Naive thymus-derived CD4-positive, alpha-beta T cell (primary cell): ENCODE measurements at regions not wholly inside any gene's neighbourhood (a gene's known extent, or its start where the extent isn't known, plus 50 kb on each side); places are given as distances from the start of the nearest gene placed in this dataset.

Experiments used
- ATAC-seq: fragments of 150-1000 bp; cut with Tn5 transposase; 2 replicates; pipeline ENCODE4 v1.10.0; 2021; ENCODE audit warnings: mild to moderate bottlenecking, moderate library complexity
- CTCF ChIA-PET: fragments of 350-600 bp; sonication (Branson Sonifier 250); formaldehyde crosslinking; loops from one replicate; lab custom pipeline; 2021; ENCODE audit warnings: antibody characterized with exemption; lab: Charles Lee
- POLR2A ChIA-PET: fragments of 350-600 bp; sonication (Branson Sonifier 250); formaldehyde crosslinking; loops from one replicate; lab custom pipeline; 2021; ENCODE audit warnings: antibody characterized with exemption, inconsistent platforms; lab: Charles Lee
- DNase-seq, 9 donors: peaks; one replicate each; pipeline versions ENCODE4 v3.0.0 to v3.0.0-alpha.2; 2020 to 2022; ENCODE audit warnings: mixed read lengths in 1 of 9
- H3K27ac ChIP-seq: one replicate; pipeline ENCODE4 v1.7.0; 2013; ENCODE audit warnings: mild to moderate bottlenecking, low read depth, low read length, moderate library complexity
- H3K27me3 ChIP-seq, 2 donors: one replicate each; pipeline ENCODE4 v1.7.0; 2013; ENCODE audit warnings: low read length in 2 of 2, mild to moderate bottlenecking in 2 of 2, moderate library complexity in 2 of 2; ENCODE audit not compliant: control insufficient read depth in 2 of 2, insufficient read depth in 2 of 2
- H3K36me3 ChIP-seq, 3 experiments: 1 replicate in 2 of 3; 2 replicates in 1 of 3; pipeline ENCODE4 v1.7.0; 2013; ENCODE audit warnings: low read length in 3 of 3, mild to moderate bottlenecking in 3 of 3, moderate library complexity in 1 of 3; ENCODE audit not compliant: insufficient read depth in 3 of 3, control insufficient read depth in 2 of 3
- H3K4me1 ChIP-seq, 2 donors: one replicate each; pipeline ENCODE4 v1.7.0; 2013; ENCODE audit warnings: low read length in 2 of 2, mild to moderate bottlenecking in 2 of 2, moderate library complexity in 1 of 2; ENCODE audit not compliant: control insufficient read depth in 2 of 2, insufficient read depth in 2 of 2
- H3K4me3 ChIP-seq: 2 replicates; pipeline ENCODE4 v1.7.0; 2013; ENCODE audit warnings: mild to moderate bottlenecking, low read length
- H3K9me3 ChIP-seq, 3 experiments: 1 replicate in 2 of 3; 2 replicates in 1 of 3; pipeline ENCODE4 v1.7.0; 2013; ENCODE audit warnings: low read length in 3 of 3; ENCODE audit not compliant: control insufficient read depth in 2 of 3
- H3K27ac Mint-ChIP-seq, 9 donors: one replicate each; pipeline ENCODE4 v1.8.0; 2020 to 2022; ENCODE audit warnings: mixed read lengths in 9 of 9, mild to moderate bottlenecking in 8 of 9, moderate library complexity in 5 of 9, inconsistent platforms in 2 of 9
- H3K27me3 Mint-ChIP-seq, 5 donors: one replicate each; pipeline ENCODE4 v1.8.0; 2021 to 2022; ENCODE audit warnings: mixed read lengths in 5 of 5, mild to moderate bottlenecking in 1 of 5
- H3K36me3 Mint-ChIP-seq, 5 donors: one replicate each; pipeline ENCODE4 v1.8.0; 2020 to 2022; ENCODE audit warnings: mixed read lengths in 5 of 5, mild to moderate bottlenecking in 3 of 5, inconsistent platforms in 1 of 5
- H3K4me1 Mint-ChIP-seq, 7 donors: one replicate each; pipeline ENCODE4 v1.8.0; 2020 to 2022; ENCODE audit warnings: mixed read lengths in 7 of 7, mild to moderate bottlenecking in 3 of 7, inconsistent platforms in 1 of 7
- H3K4me3 Mint-ChIP-seq, 10 donors: one replicate each; pipeline ENCODE4 v1.8.0; 2020 to 2022; ENCODE audit warnings: mild to moderate bottlenecking in 10 of 10, mixed read lengths in 10 of 10, moderate library complexity in 6 of 10, inconsistent platforms in 2 of 10
- H3K9me3 Mint-ChIP-seq, 11 donors: one replicate each; pipeline ENCODE4 v1.8.0; 2020 to 2022; ENCODE audit warnings: mixed read lengths in 11 of 11, mild to moderate bottlenecking in 4 of 11, inconsistent platforms in 1 of 11, moderate library complexity in 1 of 11
- intact Hi-C, 2 donors: fragments of 100-400 bp; cut with micrococcal nuclease; formaldehyde crosslinking; loops; one replicate each; pipeline ENCODE4 v1.15.1; 2023

DNA sequence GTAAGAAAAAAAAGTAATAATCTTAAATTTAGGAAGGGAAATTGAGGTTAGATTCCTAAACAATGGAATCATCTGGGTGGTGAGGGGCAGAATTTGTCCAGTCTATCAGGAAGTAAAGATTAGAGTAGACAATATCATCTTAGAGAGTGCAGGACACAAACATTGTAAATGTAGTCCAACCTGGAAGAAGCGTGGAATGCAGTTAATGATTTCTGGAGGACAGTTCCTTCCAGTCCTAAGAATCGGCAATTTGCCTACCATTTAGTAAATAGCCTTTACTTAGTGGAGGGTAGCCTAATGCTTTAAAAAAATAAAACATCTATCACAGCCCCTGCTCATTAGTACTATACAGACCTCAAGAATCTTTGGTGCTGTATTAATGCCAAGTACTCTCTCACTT lies 147.5 kb upstream of the TTC29 start:
- no peak overlapping the region for H3K4me3 ChIP-seq
- ATAC-seq (no peak), DNase-seq (no peak)
- no peaks in the 10 kb centered on the region for H3K9me3 Mint-ChIP-seq
- no peaks in the 10 kb centered on the region for H3K4me1 Mint-ChIP-seq
- H3K36me3 Mint-ChIP-seq = no peaks in the 10 kb centered on the region
- H3K27ac Mint-ChIP-seq = no peak overlapping the region
- peaks cover 9 to 33% (median 27%) of the 10 kb centered on the region in 5 donors for H3K27me3 Mint-ChIP-seq
- no peak overlapping the region for H3K27ac ChIP-seq
- H3K27me3 ChIP-seq = no peaks in the 10 kb centered on the region
- no peak overlapping the region for H3K4me3 Mint-ChIP-seq
- intact Hi-C loops = loop anchor here in 1 of 2 donors (10.0 kb wide), 2 partner anchors 178 to 1138 kb away; no protein-coding TSS in a partner anchor
- no peaks in the 10 kb centered on the region for H3K36me3 ChIP-seq
- ChIA-PET CTCF (no interaction called here), POLR2A (no interaction called here)
- H3K9me3 ChIP-seq = no peaks in the 10 kb centered on the region
- H3K4me1 ChIP-seq = no peaks in the 10 kb centered on the region

DNA sequence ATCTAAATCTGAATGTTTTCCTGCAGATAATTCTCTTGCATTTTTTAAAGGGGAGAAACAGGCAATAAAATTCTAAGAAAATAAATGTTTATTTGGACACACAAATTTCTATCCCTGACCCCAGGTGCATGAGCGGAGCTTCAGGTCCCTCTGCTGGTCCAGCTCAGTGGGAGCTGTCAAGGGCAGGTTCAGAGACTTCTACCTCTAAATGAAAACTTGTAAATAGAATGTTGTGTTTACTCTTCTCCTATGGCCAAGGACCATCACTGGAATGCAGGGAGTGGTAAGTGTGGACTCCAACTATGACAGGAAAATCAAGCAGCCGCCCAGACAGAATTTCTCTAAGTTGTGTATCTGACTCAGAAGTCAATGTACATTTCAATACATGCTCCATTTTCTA lies 148.6 kb upstream of the TTC29 start:
- H3K4me1 ChIP-seq = no peaks in the 10 kb centered on the region
- H3K27ac Mint-ChIP-seq = no peak overlapping the region
- intact Hi-C loops = loop anchor here in 1 of 2 donors (10.0 kb wide), 2 partner anchors 179 to 1139 kb away; no protein-coding TSS in a partner anchor
- CTCF ChIA-PET = interaction anchor here (1.2 kb wide), 1 partner anchor 74 kb away, joined by 4 read pairs; no protein-coding TSS in a partner anchor
- no peak overlapping the region for H3K27ac ChIP-seq
- H3K4me1 Mint-ChIP-seq = no peaks in the 10 kb centered on the region
- DNase-seq (no peak), ATAC-seq (no peak)
- no peak overlapping the region for H3K4me3 Mint-ChIP-seq
- no peaks in the 10 kb centered on the region for H3K36me3 Mint-ChIP-seq
- no peak overlapping the region for H3K4me3 ChIP-seq
- H3K36me3 ChIP-seq = no peaks in the 10 kb centered on the region
- POLR2A ChIA-PET = no interaction called here
- H3K27me3 ChIP-seq = no peaks in the 10 kb centered on the region
- no peaks in the 10 kb centered on the region for H3K9me3 Mint-ChIP-seq
- H3K27me3 Mint-ChIP-seq = peaks cover 14 to 27% (median 24%) of the 10 kb centered on the region in 5 donors
- H3K9me3 ChIP-seq = no peaks in the 10 kb centered on the region

DNA sequence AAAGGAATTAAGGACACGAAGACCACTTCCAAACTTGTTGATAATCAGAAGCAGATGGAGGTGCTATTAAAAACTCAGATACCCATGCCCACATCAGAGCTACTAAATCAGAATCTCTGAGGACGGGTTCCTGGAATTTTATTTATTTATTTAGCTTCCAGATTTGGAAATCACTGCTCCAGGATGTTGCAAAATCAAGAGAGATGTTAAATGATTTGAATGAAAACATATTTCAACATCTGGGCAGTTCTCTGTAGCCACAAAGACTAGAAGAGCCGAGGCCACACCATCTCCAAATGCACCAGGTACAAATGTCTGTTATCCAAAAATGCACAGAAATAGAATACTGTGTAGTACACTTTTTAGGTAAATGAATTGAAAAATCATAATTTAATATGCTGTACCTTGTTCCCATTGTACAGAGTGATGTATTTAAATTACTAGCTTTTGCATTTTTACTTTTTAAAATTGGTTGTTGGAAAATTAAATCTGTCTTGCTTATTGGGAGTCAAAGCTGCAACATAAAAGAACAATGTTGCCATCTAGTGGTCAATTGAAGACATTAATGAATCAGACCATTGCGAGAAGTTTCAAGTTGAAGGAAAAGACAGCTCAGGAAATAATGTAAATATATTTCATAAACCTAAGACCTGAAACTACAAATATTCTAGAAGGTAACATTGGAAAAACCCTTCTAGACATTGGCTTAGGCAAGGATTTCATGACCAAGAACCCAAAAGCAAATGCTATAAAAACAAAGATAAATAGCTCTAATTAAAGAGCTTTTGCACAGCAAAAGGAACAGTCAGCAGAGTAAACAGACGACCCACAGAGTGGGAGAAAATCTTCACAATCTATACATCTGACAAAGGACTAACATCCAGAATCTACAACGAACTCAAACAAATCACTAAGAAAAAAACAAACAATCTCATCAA lies 151.3 kb upstream of the TTC29 start:
- intact Hi-C loops = loop anchor here (1.0 to 10.0 kb wide), 8 partner anchors 78 to 1256 kb away; no protein-coding TSS in a partner anchor
- Histone ChIP-seq H3K27ac (no peak overlapping the region), H3K27me3 (no peaks in the 10 kb centered on the region), H3K9me3 (no peaks in the 10 kb centered on the region), H3K36me3 (no peaks in the 10 kb centered on the region), H3K4me1 (no peaks in the 10 kb centered on the region), H3K4me3 (no peak overlapping the region)
- DNase-seq (peak in 6 of 9 donors; percentile 12 to 57 (median 40)), ATAC-seq (peak; percentile 41)
- Mint-ChIP-seq H3K36me3 (no peaks in the 10 kb centered on the region), H3K4me3 (no peak overlapping the region), H3K4me1 (no peaks in the 10 kb centered on the region), H3K27me3 (peaks cover 14 to 26% (median 17%) of the 10 kb centered on the region in 5 donors), H3K9me3 (no peaks in the 10 kb centered on the region), H3K27ac (no peak overlapping the region)
- ChIA-PET POLR2A (no interaction called here), CTCF (interaction anchor here (0.6 to 2.8 kb wide), 13 partner anchors 14 to 1374 kb away, joined by 3 to 27 read pairs (median 4); no protein-coding TSS in a partner anchor)

DNA sequence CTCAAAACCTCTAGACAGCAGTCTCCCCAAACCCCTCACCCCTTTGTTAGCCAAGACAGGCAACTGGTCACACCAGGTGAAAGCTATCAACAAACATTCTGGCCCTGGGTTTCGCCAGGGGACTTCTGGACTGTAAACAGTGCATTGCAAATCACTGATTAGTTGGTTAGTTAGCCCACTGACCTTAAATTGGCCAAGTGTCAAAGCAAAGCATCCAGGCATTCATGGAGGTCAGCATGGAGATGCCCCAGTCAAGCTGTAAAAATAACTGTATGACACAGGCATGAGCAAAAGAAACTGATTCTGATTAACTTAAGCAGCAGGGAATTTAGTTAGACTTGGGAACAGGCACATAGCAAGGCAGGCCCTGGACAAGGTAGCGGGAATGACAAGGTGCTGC lies 156.0 kb upstream of the TTC29 start:
- intact Hi-C loops = no loop called here
- H3K4me3 Mint-ChIP-seq = no peak overlapping the region
- Histone ChIP-seq H3K27ac (no peak overlapping the region), H3K4me1 (no peaks in the 10 kb centered on the region), H3K9me3 (no peaks in the 10 kb centered on the region), H3K36me3 (no peaks in the 10 kb centered on the region), H3K27me3 (peaks cover 0 to 4% of the 10 kb centered on the region in 2 donors), H3K4me3 (no peak overlapping the region)
- POLR2A ChIA-PET = no interaction called here
- no peak overlapping the region for H3K27ac Mint-ChIP-seq
- ATAC-seq = no peak
- H3K4me1 Mint-ChIP-seq = no peaks in the 10 kb centered on the region
- no peaks in the 10 kb centered on the region for H3K9me3 Mint-ChIP-seq
- DNase-seq = no peak
- CTCF ChIA-PET = interaction anchor here (0.8 kb wide), 1 partner anchor 34 kb away, joined by 3 read pairs; no protein-coding TSS in a partner anchor
- H3K36me3 Mint-ChIP-seq = no peaks in the 10 kb centered on the region
- H3K27me3 Mint-ChIP-seq = peaks cover 12 to 38% (median 18%) of the 10 kb centered on the region in 5 donors

DNA sequence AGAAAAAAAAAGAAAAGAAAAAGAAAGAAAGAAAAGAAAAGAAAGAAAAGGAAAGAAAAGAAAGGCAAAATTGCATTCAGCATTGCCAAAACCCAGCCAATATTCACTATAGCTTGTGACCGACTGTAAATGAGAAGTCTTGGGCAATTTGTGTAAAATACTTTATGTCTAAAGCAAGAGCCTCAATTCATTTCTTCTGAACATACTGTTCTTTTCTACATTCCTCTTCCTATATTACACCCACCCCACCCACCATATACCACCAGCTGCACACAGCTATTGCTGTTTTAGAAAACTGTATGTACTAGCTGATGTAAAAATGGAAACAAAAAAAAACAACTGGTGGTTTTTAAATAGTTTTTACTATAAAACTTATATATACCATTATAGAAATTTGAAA lies 156.9 kb upstream of the TTC29 start:
- H3K27ac ChIP-seq = no peak overlapping the region
- H3K9me3 ChIP-seq = no peaks in the 10 kb centered on the region
- Mint-ChIP-seq H3K9me3 (no peaks in the 10 kb centered on the region), H3K36me3 (no peaks in the 10 kb centered on the region), H3K27ac (no peak overlapping the region), H3K4me3 (no peak overlapping the region), H3K4me1 (no peaks in the 10 kb centered on the region), H3K27me3 (peaks cover 5 to 32% (median 11%) of the 10 kb centered on the region in 5 donors)
- CTCF ChIA-PET = no interaction called here
- ATAC-seq = no peak
- H3K4me1 ChIP-seq = no peaks in the 10 kb centered on the region
- H3K4me3 ChIP-seq = no peak overlapping the region
- H3K27me3 ChIP-seq = peaks cover 0 to 4% of the 10 kb centered on the region in 2 donors
- intact Hi-C loops = no loop called here
- POLR2A ChIA-PET = no interaction called here
- no peak for DNase-seq
- no peaks in the 10 kb centered on the region for H3K36me3 ChIP-seq

DNA sequence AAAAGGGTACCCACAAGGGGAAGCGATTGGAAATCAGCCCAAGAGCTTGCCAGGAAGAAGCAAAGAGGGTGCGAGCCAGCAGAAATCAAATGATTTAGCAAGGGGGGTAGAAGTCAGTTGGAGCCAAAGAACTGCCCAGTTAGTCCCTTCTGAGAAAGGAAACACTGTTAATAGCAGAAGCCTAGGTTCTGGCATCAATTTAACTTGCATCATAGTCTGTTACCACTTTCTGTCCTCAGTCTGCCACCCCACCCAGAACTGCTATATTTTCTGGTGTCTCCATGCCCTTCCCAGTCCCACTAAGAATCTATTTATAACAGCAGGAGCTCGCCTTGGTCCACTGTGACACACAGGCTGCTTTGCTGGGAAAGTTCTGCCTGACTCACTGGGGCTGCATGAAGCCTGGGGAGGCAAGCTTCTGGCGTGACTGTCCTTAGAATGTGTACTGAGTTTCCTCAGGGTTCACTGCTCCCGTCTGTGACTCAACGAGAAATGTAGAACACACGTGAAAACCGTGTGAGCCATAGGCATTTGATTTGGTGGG lies 157.8 kb upstream of the TTC29 start:
- Mint-ChIP-seq H3K27ac (no peak overlapping the region), H3K36me3 (no peaks in the 10 kb centered on the region), H3K27me3 (peaks cover 5 to 31% (median 10%) of the 10 kb centered on the region in 5 donors), H3K4me3 (no peak overlapping the region), H3K9me3 (no peaks in the 10 kb centered on the region), H3K4me1 (no peaks in the 10 kb centered on the region)
- Histone ChIP-seq H3K9me3 (no peaks in the 10 kb centered on the region), H3K36me3 (no peaks in the 10 kb centered on the region), H3K4me1 (no peaks in the 10 kb centered on the region), H3K27ac (no peak overlapping the region), H3K4me3 (no peak overlapping the region), H3K27me3 (peaks cover 0 to 4% of the 10 kb centered on the region in 2 donors)
- intact Hi-C loops = no loop called here
- POLR2A ChIA-PET = no interaction called here
- no peak for DNase-seq
- no peak for ATAC-seq
- CTCF ChIA-PET = no interaction called here
